Psoas muscle (tissue), 7 donors: ENCODE measurements at regions not wholly inside any gene's neighbourhood (a gene's known extent, or its start where the extent isn't known, plus 50 kb on each side); places are given as distances from the start of the nearest gene placed in this dataset.

Experiments used
- ATAC-seq, 4 donors: fragments of 200-7000 bp; cut with Tn5 transposase; one replicate each; pipeline ENCODE4 v1.9.1; 2020; ENCODE audit warnings: moderate library complexity in 3 of 4, mild to moderate bottlenecking in 2 of 4
- DNase-seq, 2 donors: peaks; one replicate each; pipeline ENCODE4 v3.0.0-alpha.2; 2020
- H3K27ac ChIP-seq: fragments of 200-600 bp; one replicate; pipeline ENCODE4 v1.8.0; 2022
- H3K27me3 ChIP-seq, 3 donors: fragments of 200-600 bp in 1 of 3; one replicate each; pipeline versions ENCODE4 v1.6.1 to v1.8.0; 2013 to 2022; ENCODE audit warnings: low read length in 2 of 3, mild to moderate bottlenecking in 2 of 3, moderate library complexity in 1 of 3; ENCODE audit not compliant: insufficient read depth in 3 of 3
- H3K36me3 ChIP-seq, 2 donors: fragments of 200-600 bp in 1 of 2; one replicate each; pipeline versions ENCODE4 v1.6.1 to v1.8.0; 2013 to 2022; ENCODE audit warnings: low read depth in 1 of 2, mild to moderate bottlenecking in 1 of 2, moderate library complexity in 1 of 2; ENCODE audit not compliant: insufficient read depth in 1 of 2
- H3K4me1 ChIP-seq: fragments of 200-600 bp; one replicate; pipeline ENCODE4 v1.8.0; 2022
- H3K4me3 ChIP-seq: fragments of 200-600 bp; one replicate; pipeline ENCODE4 v1.8.0; 2022; ENCODE audit warnings: mild to moderate bottlenecking
- H3K9me3 ChIP-seq: fragments of 200-600 bp; one replicate; pipeline ENCODE4 v1.8.0; 2022
- WGBS, 3 donors: extraction: QIAGEN DNeasy Blood & Tissue Kit; methylation state at CpG; one replicate each; pipeline versions ENCODE4 v1.1.6 to v1.1.7; 2013; 5-methylcytosine and 5-hydroxymethylcytosine counted together
- intact Hi-C, 2 donors: fragments of 100-400 bp; cut with DNase I; formaldehyde crosslinking; loops; one replicate each; pipeline versions ENCODE4 v1.11.0 to v1.14.2; 2022
- TF ChIP-seq, protein P1 (sequence below): fragments of 200-600 bp; IDR thresholded peaks from one replicate; pipeline ENCODE4 v1.8.0; 2022; ENCODE audit warnings: antibody characterized with exemption
- donor health status: healthy with polysubstance abuse.
- donor health status: DM: no; HTN: no; CAD: no; lungs with moderate emphysema.
- donor health status: Bipolar disorder and iron deficiency.
- donor health status: healthy.
- donor health status: DM: yes; HTN: yes; CAD: no.
- donor health status: DM: no; HTN: no; CAD: no.
- donor health status: DM: yes; HTN: yes; CAD: no.

GRCh38 chr5:163385271-163385670 is 52.1 kb upstream of the CCNG1 start:
- no peak for DNase-seq
- peaks cover 3% of the 10 kb centered on the region for H3K4me1 ChIP-seq
- TF ChIP-seq, protein P1, sequence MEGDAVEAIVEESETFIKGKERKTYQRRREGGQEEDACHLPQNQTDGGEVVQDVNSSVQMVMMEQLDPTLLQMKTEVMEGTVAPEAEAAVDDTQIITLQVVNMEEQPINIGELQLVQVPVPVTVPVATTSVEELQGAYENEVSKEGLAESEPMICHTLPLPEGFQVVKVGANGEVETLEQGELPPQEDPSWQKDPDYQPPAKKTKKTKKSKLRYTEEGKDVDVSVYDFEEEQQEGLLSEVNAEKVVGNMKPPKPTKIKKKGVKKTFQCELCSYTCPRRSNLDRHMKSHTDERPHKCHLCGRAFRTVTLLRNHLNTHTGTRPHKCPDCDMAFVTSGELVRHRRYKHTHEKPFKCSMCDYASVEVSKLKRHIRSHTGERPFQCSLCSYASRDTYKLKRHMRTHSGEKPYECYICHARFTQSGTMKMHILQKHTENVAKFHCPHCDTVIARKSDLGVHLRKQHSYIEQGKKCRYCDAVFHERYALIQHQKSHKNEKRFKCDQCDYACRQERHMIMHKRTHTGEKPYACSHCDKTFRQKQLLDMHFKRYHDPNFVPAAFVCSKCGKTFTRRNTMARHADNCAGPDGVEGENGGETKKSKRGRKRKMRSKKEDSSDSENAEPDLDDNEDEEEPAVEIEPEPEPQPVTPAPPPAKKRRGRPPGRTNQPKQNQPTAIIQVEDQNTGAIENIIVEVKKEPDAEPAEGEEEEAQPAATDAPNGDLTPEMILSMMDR: no peak
- intact Hi-C loops: no loop called here
- peak in 1 of 4 donors; percentile 55 for ATAC-seq
- peaks cover 3% of the 10 kb centered on the region for H3K9me3 ChIP-seq
- H3K4me3 ChIP-seq: no peak overlapping the region
- no peaks in the 10 kb centered on the region for H3K27me3 ChIP-seq
- no peaks in the 10 kb centered on the region for H3K36me3 ChIP-seq
- no peak overlapping the region for H3K27ac ChIP-seq
- 23 to 39% (median 30%) methylated on average over 5 of the region's 5 CpGs for WGBS, 3 donors

DNA sequence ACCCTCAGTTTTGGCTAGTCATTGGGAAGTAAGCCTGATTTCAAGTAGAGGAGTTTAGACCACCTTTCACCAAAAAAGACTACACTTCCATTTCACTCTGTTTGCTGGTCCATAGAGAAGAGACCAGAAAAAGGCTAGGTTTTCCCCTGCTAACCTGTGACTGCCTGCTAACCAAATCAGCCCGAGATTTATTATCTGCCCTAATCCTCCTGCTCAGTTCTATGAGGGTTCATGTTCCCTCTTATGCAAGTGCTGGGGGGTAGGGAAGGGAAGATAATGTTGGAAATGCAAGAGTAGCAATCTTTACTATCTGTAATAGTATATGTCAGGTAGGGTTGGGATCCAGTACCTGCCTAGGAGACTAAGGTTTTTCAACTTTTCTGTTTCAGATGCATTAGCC is 51.6 kb upstream of the CCNG1 start:
- Histone ChIP-seq H3K36me3 (no peaks in the 10 kb centered on the region), H3K4me1 (peaks cover 3% of the 10 kb centered on the region), H3K27me3 (no peaks in the 10 kb centered on the region), H3K27ac (no peak overlapping the region), H3K9me3 (peaks cover 9% of the 10 kb centered on the region), H3K4me3 (no peak overlapping the region)
- TF ChIP-seq, protein P1: no peak
- WGBS, 3 donors: 24 to 35% (median 26%) methylated on average over 1 of the region's 1 CpG
- intact Hi-C loops: no loop called here
- DNase-seq: no peak
- no peak for ATAC-seq

- H3K27me3 ChIP-seq: no peaks in the 10 kb centered on the region
- TF ChIP-seq, protein P1: no peak
- DNase-seq (no peak), ATAC-seq (no peak)
- no peak overlapping the region for H3K27ac ChIP-seq
- H3K4me3 ChIP-seq: no peak overlapping the region
- intact Hi-C loops: no loop called here
- H3K4me1 ChIP-seq: peaks cover 3% of the 10 kb centered on the region
- no peaks in the 10 kb centered on the region for H3K36me3 ChIP-seq
- peaks cover 11% of the 10 kb centered on the region for H3K9me3 ChIP-seq
Measured at GRCh38 chr5:163386352-163386751, 51.0 kb upstream of the CCNG1 start.

- Histone ChIP-seq H3K9me3 (peaks cover 11% of the 10 kb centered on the region), H3K27me3 (no peaks in the 10 kb centered on the region), H3K4me3 (no peak overlapping the region), H3K36me3 (no peaks in the 10 kb centered on the region), H3K27ac (no peak overlapping the region), H3K4me1 (peaks cover 3% of the 10 kb centered on the region)
- ATAC-seq: no peak
- intact Hi-C loops: no loop called here
- 70 to 76% (median 75%) methylated on average over 5 of the region's 5 CpGs for WGBS, 3 donors
- TF ChIP-seq, protein P1: no peak
- no peak for DNase-seq
Measured at GRCh38 chr5:163387589-163388343, 49.6 kb upstream of the CCNG1 start.
